Stimulated activated naive CD4-positive, alpha-beta T cell treated with Interleukin-2 at 50 U/mL for 16 hours (primary cell): ENCODE measurements at regions not wholly inside any gene's neighbourhood (a gene's known extent, or its start where the extent isn't known, plus 50 kb on each side); places are given as distances from the start of the nearest gene placed in this dataset.
A peak's percentile ranks its signal among the peaks of the same experiment; 100 is the strongest.

Experiments used
- DNase-seq: peaks from one replicate; lab custom pipeline; 2025; lab: John Stamatoyannopoulos, UW

DNA sequence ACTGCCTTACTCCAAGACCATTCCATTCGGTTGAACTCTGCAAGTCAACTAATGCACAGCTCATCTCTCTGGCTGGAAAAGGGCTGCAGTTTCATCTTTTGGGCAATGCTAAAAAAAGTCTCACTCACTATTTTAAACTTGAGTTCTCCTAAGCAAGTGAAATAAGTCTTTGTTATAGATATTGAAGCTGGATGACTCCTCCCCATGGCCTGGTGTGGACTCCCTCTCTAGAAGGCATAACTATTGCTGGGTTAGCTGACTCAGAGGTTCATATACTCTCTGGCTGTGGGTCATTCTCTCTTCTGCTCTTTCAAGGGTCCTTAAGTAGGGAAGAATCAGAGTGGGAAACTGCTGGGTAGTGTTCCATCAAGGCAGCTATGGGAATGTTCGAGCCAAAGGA, 88.0 kb downstream of the XCL2 start:
- DNase-seq: no peak

GRCh38 chr1:168454211-168454815, 89.5 kb downstream of the XCL2 start:
- DNase-seq: no peak

DNA sequence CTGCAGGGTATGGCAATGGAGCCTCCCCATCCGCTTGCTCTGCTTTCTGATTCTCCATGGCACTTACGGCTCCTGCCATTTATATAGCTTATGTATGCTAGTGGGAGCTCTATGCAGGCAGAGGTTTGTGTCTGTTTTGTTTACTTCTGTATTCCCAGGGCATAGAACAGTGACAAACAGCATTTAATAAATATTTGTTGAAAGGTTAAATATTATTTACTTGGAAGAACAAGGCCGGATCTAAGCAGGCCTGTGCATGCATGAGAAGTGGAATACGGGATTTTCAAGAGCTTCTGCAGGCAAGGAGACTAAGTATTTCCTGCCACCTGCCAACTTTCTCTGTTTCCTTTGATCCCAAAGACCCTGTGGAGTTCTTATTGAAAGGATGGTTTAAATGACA, 90.7 kb downstream of the XCL2 start:
- DNase-seq: no peak

GRCh38 chr1:168452329-168452728, 91.5 kb downstream of the XCL2 start:
- no peak for DNase-seq

GRCh38 chr1:168447871-168448270, 95.9 kb downstream of the XCL2 start:
- no peak for DNase-seq

- DNase-seq: no peak
Measured at GRCh38 chr1:168446081-168446480, 97.7 kb downstream of the XCL2 start.

GRCh38 chr1:168443899-168444298, 99.9 kb downstream of the XCL2 start:
- no peak for DNase-seq

DNA sequence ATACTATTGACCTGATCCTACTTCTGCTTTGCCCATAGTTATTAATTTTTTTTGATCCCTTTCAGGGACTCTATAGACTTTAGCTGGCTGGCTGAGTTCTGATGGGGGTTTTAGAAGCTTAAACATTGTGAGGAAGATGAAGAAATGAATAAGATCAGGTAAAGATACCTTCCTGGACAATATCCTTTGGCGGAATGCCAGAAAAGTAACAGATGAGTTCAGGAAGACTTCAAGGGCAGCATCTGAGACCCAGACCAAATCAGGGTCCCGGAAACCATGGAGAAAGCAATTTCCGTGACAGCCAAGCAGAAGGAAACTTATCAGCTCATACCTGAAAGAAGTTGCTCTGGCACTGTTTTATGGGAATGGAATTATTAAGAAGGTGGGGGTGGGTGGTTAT, 100.4 kb downstream of the XCL2 start:
- DNase-seq: no peak

DNA sequence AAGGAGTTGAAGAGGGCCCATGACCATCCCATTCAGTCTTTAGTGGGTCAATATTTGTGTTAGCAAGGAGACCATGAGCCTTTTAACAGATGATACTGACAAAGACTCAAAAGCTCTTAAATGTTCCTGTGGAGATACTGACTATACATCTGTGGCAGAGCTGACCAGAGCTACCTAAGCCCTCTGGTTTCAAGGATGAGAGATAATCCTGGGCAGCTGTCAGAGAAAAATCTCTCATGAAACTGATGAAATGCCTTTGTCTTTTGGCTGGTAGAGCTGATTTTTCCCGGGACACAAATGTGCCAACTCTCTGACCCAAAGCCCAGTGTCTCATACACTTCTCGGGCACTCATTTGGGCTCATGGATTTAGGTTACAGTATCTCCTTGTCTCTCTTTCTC, 100.9 kb downstream of the XCL2 start:
- DNase-seq: no peak

GRCh38 chr1:168441745-168442144, 102.1 kb downstream of the XCL2 start:
- DNase-seq: no peak

GRCh38 chr1:168439456-168440375, 104.1 kb downstream of the XCL2 start:
- DNase-seq: peak; percentile 73

- DNase-seq: no peak
Measured at GRCh38 chr1:168438626-168439025, 105.2 kb downstream of the XCL2 start.

- no peak for DNase-seq
Measured at GRCh38 chr1:168437821-168438220, 106.0 kb downstream of the XCL2 start.

DNA sequence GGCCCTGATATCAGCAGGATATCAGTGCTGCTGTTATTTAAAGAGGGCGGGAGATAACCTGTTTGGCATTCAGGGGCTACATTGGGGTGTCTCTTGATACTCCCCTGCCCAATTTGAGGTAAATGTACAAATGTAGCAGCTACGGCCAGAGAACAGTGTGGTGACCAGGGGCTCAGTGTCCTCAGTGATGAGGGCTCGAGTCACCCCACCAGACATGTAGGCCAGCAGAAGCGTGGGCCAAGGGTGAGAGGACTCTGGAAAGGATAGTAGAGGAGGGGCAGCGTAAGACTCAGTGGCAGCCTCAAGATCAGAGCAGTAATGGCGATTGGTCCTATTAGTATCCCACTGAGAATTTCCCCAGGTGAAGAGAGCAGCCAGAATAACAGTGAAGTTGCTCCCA, 108.4 kb downstream of the XCL2 start:
- DNase-seq: no peak

GRCh38 chr1:168433238-168433637, 110.6 kb downstream of the XCL2 start:
- no peak for DNase-seq

- no peak for DNase-seq
Measured at GRCh38 chr1:168431882-168432281, 111.9 kb downstream of the XCL2 start.

- no peak for DNase-seq
Measured at GRCh38 chr1:168430321-168430720, 113.5 kb downstream of the XCL2 start.

GRCh38 chr1:168428063-168428731, 115.6 kb downstream of the XCL2 start:
- no peak for DNase-seq

DNA sequence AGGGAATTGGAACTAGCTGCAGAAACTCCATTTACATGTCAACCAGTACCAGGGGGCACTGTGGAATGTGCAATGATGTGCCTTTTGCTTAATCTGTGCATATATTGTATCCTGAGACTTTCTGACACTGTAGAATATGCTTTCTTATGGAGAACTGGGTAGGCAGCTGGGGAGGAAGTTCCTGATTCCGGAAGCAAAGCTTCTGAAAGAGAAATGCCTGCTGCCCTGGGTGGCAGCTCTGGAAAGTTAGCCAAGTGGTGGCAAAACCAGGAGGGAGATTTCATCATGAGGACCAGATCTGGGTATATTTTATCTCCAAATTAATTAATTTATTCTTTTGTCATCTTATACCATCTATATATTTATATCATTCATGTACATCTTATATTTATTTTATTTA, 116.7 kb downstream of the XCL2 start:
- no peak for DNase-seq

GRCh38 chr1:168424281-168424680, 119.5 kb downstream of the XCL2 start:
- no peak for DNase-seq

GRCh38 chr1:168422203-168422847, 121.5 kb downstream of the XCL2 start:
- no peak for DNase-seq

- no peak for DNase-seq
Measured at GRCh38 chr1:168421399-168422004, 122.3 kb downstream of the XCL2 start.
